H1 (cell line): ENCODE measurements at regions not wholly inside any gene's neighbourhood (a gene's known extent, or its start where the extent isn't known, plus 50 kb on each side); places are given as distances from the start of the nearest gene placed in this dataset.

Experiments used
- CTCF ChIA-PET: fragments of 300-600 bp; sonication (Branson Sonifier 250); formaldehyde crosslinking; loops from one replicate; lab custom pipeline; 2021; ENCODE audit not compliant: partially characterized antibody; lab: Charles Lee
- POLR2A ChIA-PET: fragments of 300-600 bp; sonication (Branson Sonifier 250); formaldehyde crosslinking; loops from one replicate; lab custom pipeline; 2021; ENCODE audit warnings: inconsistent platforms; ENCODE audit not compliant: partially characterized antibody; lab: Charles Lee
- DNase-seq, 2 experiments: peaks; one replicate each; pipeline versions ENCODE4 v3.0.0 to v3.0.0-alpha.2; 2010 to 2022; ENCODE audit warnings: low spot score in 2 of 2, low read depth in 1 of 2, mixed read lengths in 1 of 2
- FAIRE-seq: peaks from 2 replicates; lab custom pipeline; 2011; peaks lifted over from hg19 to GRCh38; lab: Jason Lieb, UNC
- H2AFZ ChIP-seq: 2 replicates; pipeline ENCODE4 v1.8.1; 2012; ENCODE audit warnings: low read length, inconsistent platforms
- H2AK5ac ChIP-seq: 2 replicates; pipeline ENCODE4 v1.6.1; 2013; ENCODE audit warnings: low read depth, low read length
- H2BK120ac ChIP-seq: replicated peaks from 2 replicates; pipeline ENCODE3; 2013; ENCODE audit warnings: low read depth, low read length, inconsistent platforms
- H2BK12ac ChIP-seq: 2 replicates; pipeline ENCODE4 v1.6.1; 2013; ENCODE audit warnings: low read depth, low read length
- H2BK15ac ChIP-seq: 2 replicates; pipeline ENCODE4 v1.6.1; 2013; ENCODE audit warnings: low read length
- H2BK20ac ChIP-seq: 2 replicates; pipeline ENCODE4 v1.6.1; 2013; ENCODE audit warnings: low read length
- H2BK5ac ChIP-seq: 2 replicates; pipeline ENCODE4 v1.6.1; 2013; ENCODE audit warnings: low read depth, low read length
- H3K14ac ChIP-seq: 2 replicates; pipeline ENCODE4 v1.6.1; 2013; ENCODE audit warnings: inconsistent platforms; ENCODE audit not compliant: insufficient read length
- H3K18ac ChIP-seq: 2 replicates; pipeline ENCODE4 v1.6.1; 2013; ENCODE audit warnings: low read length; ENCODE audit errors: extremely low read depth
- H3K23ac ChIP-seq: 2 replicates; pipeline ENCODE4 v1.6.1; 2013; ENCODE audit warnings: inconsistent platforms; ENCODE audit not compliant: insufficient read length
- H3K23me2 ChIP-seq: 2 replicates; pipeline ENCODE4 v1.6.1; 2013; ENCODE audit warnings: low read depth, low read length
- H3K27ac ChIP-seq: 2 replicates; pipeline ENCODE4 v1.6.1; 2011; ENCODE audit warnings: low read depth, low read length, inconsistent platforms
- H3K27me3 ChIP-seq, 4 experiments: replicated peaks in 1 of 4; 1 replicate in 1 of 4; 2 replicates in 3 of 4; pipeline versions ENCODE4 v1.6.1 to v1.8.1; 2011 to 2013; ENCODE audit warnings: low read length in 3 of 4, mild to moderate bottlenecking in 3 of 4, inconsistent platforms in 2 of 4, mixed read lengths in 2 of 4, moderate library complexity in 1 of 4; ENCODE audit not compliant: control insufficient read depth in 3 of 4, insufficient read depth in 3 of 4; ENCODE audit errors: extremely low read depth in 1 of 4
- H3K36me3 ChIP-seq, 4 experiments: 2 replicates each; pipeline versions ENCODE4 v1.6.1 to v1.8.1; 2011 to 2013; ENCODE audit warnings: mild to moderate bottlenecking in 4 of 4, low read length in 3 of 4, moderate library complexity in 2 of 4, control low read depth in 1 of 4, inconsistent platforms in 1 of 4; ENCODE audit not compliant: insufficient read depth in 4 of 4, control insufficient read depth in 2 of 4
- H3K4ac ChIP-seq: replicated peaks from 2 replicates; pipeline ENCODE3; 2013; ENCODE audit warnings: low read length, low read depth, mixed read lengths, inconsistent platforms; ENCODE audit not compliant: insufficient read length
- H3K4me1 ChIP-seq, 4 experiments: replicated peaks in 1 of 4; 1 replicate in 1 of 4; 2 replicates in 3 of 4; pipeline versions ENCODE4 v1.6.1 to v1.8.1; 2011 to 2013; ENCODE audit warnings: low read length in 3 of 4, inconsistent platforms in 2 of 4, mixed read lengths in 1 of 4; ENCODE audit not compliant: insufficient read depth in 4 of 4, control insufficient read depth in 3 of 4
- H3K4me2 ChIP-seq, 2 experiments: 2 replicates each; pipeline versions ENCODE4 v1.6.1 to v1.8.1; 2011 to 2013; ENCODE audit warnings: low read depth in 2 of 2, low read length in 2 of 2, control low read depth in 1 of 2, inconsistent platforms in 1 of 2, mild to moderate bottlenecking in 1 of 2; ENCODE audit not compliant: insufficient read depth in 1 of 2
- H3K4me3 ChIP-seq, 4 experiments: fragments of 200-600, 300-600 bp in 1 of 4; sonication (generic), shearing (Covaris generic), sonication (Bioruptor Twin) in 1 of 4; 2 replicates each; pipeline versions ENCODE4 v1.5.1 to v1.8.1; 2011 to 2016; ENCODE audit warnings: low read length in 4 of 4, low read depth in 3 of 4, control low read depth in 2 of 4, inconsistent platforms in 2 of 4, mild to moderate bottlenecking in 2 of 4, mixed read lengths in 1 of 4, moderate library complexity in 1 of 4; ENCODE audit not compliant: insufficient read depth in 2 of 4; ENCODE audit errors: extremely low read depth in 1 of 4
- H3K56ac ChIP-seq: replicated peaks from 2 replicates; pipeline ENCODE3; 2013; ENCODE audit warnings: low read depth, mild to moderate bottlenecking, mixed read lengths, low read length, inconsistent platforms; ENCODE audit not compliant: insufficient read length
- H3K79me1 ChIP-seq: 2 replicates; pipeline ENCODE4 v1.6.1; 2013; ENCODE audit warnings: low read depth, low read length, control low read depth
- H3K79me2 ChIP-seq, 2 experiments: 2 replicates each; pipeline versions ENCODE4 v1.6.1 to v1.8.1; 2012 to 2013; ENCODE audit warnings: low read length in 2 of 2, mild to moderate bottlenecking in 2 of 2, inconsistent platforms in 1 of 2; ENCODE audit not compliant: insufficient read depth in 2 of 2, control insufficient read depth in 1 of 2
- H3K9ac ChIP-seq, 4 experiments: replicated peaks in 1 of 4; 1 replicate in 1 of 4; 2 replicates in 3 of 4; pipeline versions ENCODE4 v1.6.1 to v1.8.1; 2011 to 2013; ENCODE audit warnings: low read depth in 3 of 4, low read length in 3 of 4, control low read depth in 2 of 4, mild to moderate bottlenecking in 2 of 4, moderate library complexity in 2 of 4, inconsistent platforms in 1 of 4; ENCODE audit errors: extremely low read depth in 1 of 4
- H3K9me3 ChIP-seq, 2 experiments: 2 replicates each; pipeline versions ENCODE4 v1.6.1 to v1.8.1; 2012 to 2013; ENCODE audit warnings: mild to moderate bottlenecking in 2 of 2, moderate library complexity in 2 of 2, control low read depth in 1 of 2, inconsistent platforms in 1 of 2, low read depth in 1 of 2, low read length in 1 of 2, mixed read lengths in 1 of 2; ENCODE audit not compliant: insufficient read depth in 2 of 2
- H4K20me1 ChIP-seq, 2 experiments: replicated peaks in 1 of 2; 2 replicates each; pipeline versions ENCODE3 to v1.8.1; 2011 to 2013; ENCODE audit warnings: inconsistent platforms in 2 of 2, low read length in 2 of 2, mild to moderate bottlenecking in 1 of 2; ENCODE audit not compliant: insufficient read depth in 2 of 2, control insufficient read depth in 1 of 2
- H4K5ac ChIP-seq: 2 replicates; pipeline ENCODE4 v1.6.1; 2013; ENCODE audit warnings: low read length, low read depth, mixed read lengths, inconsistent platforms; ENCODE audit not compliant: insufficient read length
- H4K8ac ChIP-seq: 2 replicates; pipeline ENCODE4 v1.8.0; 2013; ENCODE audit warnings: mild to moderate bottlenecking, moderate library complexity, low read length, inconsistent platforms; ENCODE audit not compliant: insufficient read depth; ENCODE audit errors: extremely low read depth
- H4K91ac ChIP-seq: replicated peaks from 2 replicates; pipeline ENCODE3; 2013; ENCODE audit warnings: low read length, mixed read lengths, inconsistent platforms; ENCODE audit not compliant: insufficient read length
- CTBP2 ChIP-seq: IDR thresholded peaks from 2 replicates; pipeline ENCODE4 v1.7.0; 2011; ENCODE audit warnings: borderline replicate concordance, mild to moderate bottlenecking, moderate library complexity, mixed read lengths, low read length; ENCODE audit not compliant: insufficient read depth, insufficient read length
- NRF1 ChIP-seq: IDR thresholded peaks from 2 replicates; pipeline ENCODE4 v1.6.1; 2011; ENCODE audit warnings: mild to moderate bottlenecking, low read depth, low read length, improper control_type of control experiment
- POU5F1 ChIP-seq: IDR thresholded peaks from 2 replicates; pipeline ENCODE4 v1.6.1; 2011; ENCODE audit warnings: low read depth, mild to moderate bottlenecking, low read length, moderate library complexity
- RBBP5 ChIP-seq: IDR thresholded peaks from 2 replicates; pipeline ENCODE4 v1.7.1; 2012; ENCODE audit warnings: low read depth, mild to moderate bottlenecking, inconsistent platforms, low read length, moderate library complexity, borderline replicate concordance
- RFX5 ChIP-seq: IDR thresholded peaks from 2 replicates; pipeline ENCODE4 v1.6.1; 2011; ENCODE audit warnings: low read depth, low read length, improper control_type of control experiment, borderline replicate concordance
- TEAD4 ChIP-seq: IDR thresholded peaks from 2 replicates; pipeline ENCODE4 v1.6.1; 2012; ENCODE audit warnings: low read depth, low read length, inconsistent platforms, mixed read lengths
- WGBS, 2 experiments: shearing (Covaris generic) in 1 of 2; methylation state at CpG; one replicate each; pipeline versions ENCODE4 v1.1.6 to v1.1.7; 2013 to 2015; ENCODE audit warnings: low lambda C conversion rate in 2 of 2, mixed read lengths in 2 of 2, inconsistent platforms in 1 of 2, low coverage in 1 of 2, missing lambda C conversion rate in 1 of 2; ENCODE audit not compliant: insufficient replicate concordance in 2 of 2, insufficient coverage in 1 of 2, insufficient read length in 1 of 2; ENCODE audit errors: extremely low coverage in 1 of 2, missing lambda C conversion rate in 1 of 2; 5-methylcytosine and 5-hydroxymethylcytosine counted together
- TF ChIP-seq, protein P1 (sequence below): IDR thresholded peaks from 2 replicates; pipeline ENCODE4 v1.6.1; 2012; ENCODE audit warnings: inconsistent platforms

DNA sequence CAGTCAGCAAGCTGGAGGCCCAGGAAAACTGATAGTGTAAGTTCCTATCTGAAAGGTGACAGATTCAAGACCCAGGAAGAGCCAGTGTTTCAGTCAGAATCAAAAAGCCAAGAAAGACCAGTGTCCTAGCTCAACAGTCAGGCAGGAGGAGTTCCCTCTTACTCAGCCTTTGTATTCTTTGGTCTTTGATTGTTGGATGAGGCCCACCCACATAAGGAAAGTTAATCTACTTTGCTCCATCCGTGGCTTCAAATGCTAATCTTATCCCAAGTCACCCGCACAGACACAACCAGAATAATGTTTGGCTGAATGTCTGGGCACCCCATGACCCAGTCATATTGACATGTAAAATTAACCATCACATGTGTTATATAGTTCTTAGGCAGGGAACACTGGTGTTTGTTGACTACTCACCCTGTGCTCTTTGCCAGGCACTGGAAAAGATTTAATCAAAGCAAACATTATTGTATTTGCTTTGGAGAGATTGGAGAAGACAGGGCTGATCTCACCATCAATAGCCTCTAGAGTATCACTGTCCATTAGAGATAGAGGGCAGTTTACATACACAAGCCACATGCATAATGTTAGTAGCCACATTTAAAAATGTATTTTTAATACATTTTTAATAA lies 96.3 kb upstream of the KCNN2 start:
- POLR2A ChIA-PET = no interaction called here
- Histone ChIP-seq H3K79me2 (no peaks in the 10 kb centered on the region), H3K18ac (no peak overlapping the region), H3K27me3 (no peaks in the 10 kb centered on the region), H3K14ac (no peak overlapping the region), H3K23me2 (no peaks in the 10 kb centered on the region), H4K91ac (no peak overlapping the region), H2BK15ac (no peak overlapping the region), H4K5ac (no peak overlapping the region), H4K20me1 (no peaks in the 10 kb centered on the region), H2BK120ac (no peak overlapping the region), H3K4me3 (no peak overlapping the region), H3K27ac (no peak overlapping the region), H2BK12ac (no peak overlapping the region), H3K36me3 (no peaks in the 10 kb centered on the region), H3K9ac (no peak overlapping the region), H3K9me3 (no peaks in the 10 kb centered on the region), H4K8ac (no peak overlapping the region), H3K79me1 (no peaks in the 10 kb centered on the region), H2BK20ac (no peak overlapping the region), H2AFZ (no peak overlapping the region), H3K4me1 (peaks cover 0 to 4% (median 1%) of the 10 kb centered on the region in 4 experiments; a peak in 2 of 7 replicates), H3K23ac (no peak overlapping the region), H3K4ac (no peak overlapping the region), H2AK5ac (no peak overlapping the region), H2BK5ac (no peak overlapping the region), H3K56ac (no peak overlapping the region), H3K4me2 (no peak overlapping the region; a peak in 1 of 4 replicates)
- CTCF ChIA-PET = interaction anchor here (1.3 kb wide), 1 partner anchor 586 kb away, joined by 3 read pairs; no protein-coding TSS in a partner anchor
- 38% methylated on average over 2 of the region's 2 CpGs; no CpG with 5 or more reads in 1 of the 2 experiments for WGBS, 2 experiments
- DNase-seq (no peak), FAIRE-seq (no peak)
- TF ChIP-seq, protein P1, sequence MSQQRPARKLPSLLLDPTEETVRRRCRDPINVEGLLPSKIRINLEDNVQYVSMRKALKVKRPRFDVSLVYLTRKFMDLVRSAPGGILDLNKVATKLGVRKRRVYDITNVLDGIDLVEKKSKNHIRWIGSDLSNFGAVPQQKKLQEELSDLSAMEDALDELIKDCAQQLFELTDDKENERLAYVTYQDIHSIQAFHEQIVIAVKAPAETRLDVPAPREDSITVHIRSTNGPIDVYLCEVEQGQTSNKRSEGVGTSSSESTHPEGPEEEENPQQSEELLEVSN = no peak
- TF ChIP-seq TEAD4 (no peak), RBBP5 (no peak), NRF1 (no peak), RFX5 (no peak), POU5F1 (no peak), CTBP2 (no peak)
